ENCODE measurements at regions not wholly inside any gene's neighbourhood (a gene's known extent, or its start where the extent isn't known, plus 50 kb on each side); places are given as distances from the start of the nearest gene placed in this dataset.

GRCh38 chr1:187471555-187471954 is 642.8 kb downstream of the PLA2G4A start:
- H3K4me3 Mint-ChIP-seq = no peak overlapping the region
- H3K27me3 Mint-ChIP-seq = no peaks in the 10 kb centered on the region
- peaks cover 20% of the 10 kb centered on the region for H3K9me3 Mint-ChIP-seq
- no peaks in the 10 kb centered on the region for H3K36me3 Mint-ChIP-seq (ENCODE audit: low read depth)
- H3K4me1 Mint-ChIP-seq (ENCODE audit: low read depth) = no peaks in the 10 kb centered on the region
- intact Hi-C loops (cut with micrococcal nuclease) = no loop called here
- no peak overlapping the region for H3K27ac Mint-ChIP-seq

- Mint-ChIP-seq H3K9me3 (peaks cover 8% of the 10 kb centered on the region), H3K4me3 (no peak overlapping the region), H3K27ac (no peak overlapping the region), H3K36me3 (ENCODE audit: low read depth) (no peaks in the 10 kb centered on the region), H3K4me1 (ENCODE audit: low read depth) (no peaks in the 10 kb centered on the region), H3K27me3 (no peaks in the 10 kb centered on the region)
- intact Hi-C loops (cut with micrococcal nuclease) = no loop called here
Observed at GRCh38 chr1:187474336-187474735, 645.6 kb downstream of the PLA2G4A start.

- no peak overlapping the region for H3K27ac Mint-ChIP-seq
- no peaks in the 10 kb centered on the region for H3K4me1 Mint-ChIP-seq (ENCODE audit: low read depth)
- H3K36me3 Mint-ChIP-seq (ENCODE audit: low read depth) = no peaks in the 10 kb centered on the region
- H3K4me3 Mint-ChIP-seq = no peak overlapping the region
- no peaks in the 10 kb centered on the region for H3K27me3 Mint-ChIP-seq
- H3K9me3 Mint-ChIP-seq = no peaks in the 10 kb centered on the region
- intact Hi-C loops (cut with micrococcal nuclease) = no loop called here
Observed at GRCh38 chr1:187476671-187477070, 647.9 kb downstream of the PLA2G4A start.

- no peak overlapping the region for H3K27ac Mint-ChIP-seq
- intact Hi-C loops (cut with micrococcal nuclease) = no loop called here
- no peaks in the 10 kb centered on the region for H3K36me3 Mint-ChIP-seq (ENCODE audit: low read depth)
- H3K27me3 Mint-ChIP-seq = no peaks in the 10 kb centered on the region
- H3K4me1 Mint-ChIP-seq (ENCODE audit: low read depth) = no peaks in the 10 kb centered on the region
- no peak overlapping the region for H3K4me3 Mint-ChIP-seq
- no peaks in the 10 kb centered on the region for H3K9me3 Mint-ChIP-seq
Observed at GRCh38 chr1:187477103-187477502, 648.4 kb downstream of the PLA2G4A start.

GRCh38 chr1:187477535-187477934 is 648.8 kb downstream of the PLA2G4A start:
- Mint-ChIP-seq H3K9me3 (no peaks in the 10 kb centered on the region), H3K4me1 (ENCODE audit: low read depth) (no peaks in the 10 kb centered on the region), H3K27ac (no peak overlapping the region), H3K27me3 (no peaks in the 10 kb centered on the region), H3K36me3 (ENCODE audit: low read depth) (no peaks in the 10 kb centered on the region), H3K4me3 (no peak overlapping the region)
- intact Hi-C loops (cut with micrococcal nuclease) = no loop called here

- Mint-ChIP-seq H3K27me3 (no peaks in the 10 kb centered on the region), H3K27ac (no peak overlapping the region), H3K36me3 (ENCODE audit: low read depth) (no peaks in the 10 kb centered on the region), H3K4me1 (ENCODE audit: low read depth) (no peaks in the 10 kb centered on the region), H3K9me3 (no peaks in the 10 kb centered on the region), H3K4me3 (no peak overlapping the region)
- intact Hi-C loops (cut with micrococcal nuclease) = no loop called here
Observed at GRCh38 chr1:187481581-187482148, 652.9 kb downstream of the PLA2G4A start.

- no peak overlapping the region for H3K27ac Mint-ChIP-seq
- H3K4me1 Mint-ChIP-seq (ENCODE audit: low read depth) = no peaks in the 10 kb centered on the region
- peaks cover 9% of the 10 kb centered on the region for H3K9me3 Mint-ChIP-seq
- H3K36me3 Mint-ChIP-seq (ENCODE audit: low read depth) = no peaks in the 10 kb centered on the region
- no peaks in the 10 kb centered on the region for H3K27me3 Mint-ChIP-seq
- H3K4me3 Mint-ChIP-seq = no peak overlapping the region
- intact Hi-C loops (cut with micrococcal nuclease) = no loop called here
Observed at GRCh38 chr1:187490266-187490665, 661.5 kb downstream of the PLA2G4A start.

- H3K36me3 Mint-ChIP-seq (ENCODE audit: low read depth) = no peaks in the 10 kb centered on the region
- intact Hi-C loops (cut with micrococcal nuclease) = no loop called here
- H3K27me3 Mint-ChIP-seq = no peaks in the 10 kb centered on the region
Observed at GRCh38 chr1:187491082-187491720, 662.5 kb downstream of the PLA2G4A start.

GRCh38 chr1:187498028-187498427 is 669.3 kb downstream of the PLA2G4A start:
- no peaks in the 10 kb centered on the region for H3K4me1 Mint-ChIP-seq (ENCODE audit: low read depth)
- no peak overlapping the region for H3K27ac Mint-ChIP-seq
- H3K4me3 Mint-ChIP-seq = no peak overlapping the region
- no peaks in the 10 kb centered on the region for H3K9me3 Mint-ChIP-seq
- H3K27me3 Mint-ChIP-seq = no peaks in the 10 kb centered on the region
- H3K36me3 Mint-ChIP-seq (ENCODE audit: low read depth) = no peaks in the 10 kb centered on the region
- intact Hi-C loops (cut with micrococcal nuclease) = no loop called here

More at GRCh38 chr1:187491082-187491720, 662.5 kb downstream of the PLA2G4A start:
- no peaks in the 10 kb centered on the region for H3K4me1 Mint-ChIP-seq (ENCODE audit: low read depth)
- no peak overlapping the region for H3K27ac Mint-ChIP-seq
- peaks cover 9% of the 10 kb centered on the region for H3K9me3 Mint-ChIP-seq
- H3K4me3 Mint-ChIP-seq = no peak overlapping the region

- H3K36me3 Mint-ChIP-seq (ENCODE audit: low read depth) = no peaks in the 10 kb centered on the region
- H3K9me3 Mint-ChIP-seq = peaks cover 42% of the 10 kb centered on the region
- no peak overlapping the region for H3K27ac Mint-ChIP-seq
- intact Hi-C loops (cut with micrococcal nuclease) = no loop called here
- no peaks in the 10 kb centered on the region for H3K27me3 Mint-ChIP-seq
- no peaks in the 10 kb centered on the region for H3K4me1 Mint-ChIP-seq (ENCODE audit: low read depth)
- no peak overlapping the region for H3K4me3 Mint-ChIP-seq
Observed at GRCh38 chr1:187504779-187505178, 676.0 kb downstream of the PLA2G4A start.

GRCh38 chr1:187509091-187509490 is 680.3 kb downstream of the PLA2G4A start:
- Mint-ChIP-seq H3K36me3 (ENCODE audit: low read depth) (no peaks in the 10 kb centered on the region), H3K4me1 (ENCODE audit: low read depth) (no peaks in the 10 kb centered on the region), H3K27ac (no peak overlapping the region), H3K27me3 (no peaks in the 10 kb centered on the region), H3K9me3 (peaks cover 63% of the 10 kb centered on the region), H3K4me3 (no peak overlapping the region)
- intact Hi-C loops (cut with micrococcal nuclease) = no loop called here

GRCh38 chr1:187513190-187513589 is 684.4 kb downstream of the PLA2G4A start:
- intact Hi-C loops (cut with micrococcal nuclease) = no loop called here
- Mint-ChIP-seq H3K4me3 (no peak overlapping the region), H3K27ac (no peak overlapping the region), H3K4me1 (ENCODE audit: low read depth) (no peaks in the 10 kb centered on the region), H3K36me3 (ENCODE audit: low read depth) (no peaks in the 10 kb centered on the region), H3K27me3 (no peaks in the 10 kb centered on the region), H3K9me3 (peaks cover 25% of the 10 kb centered on the region)

- no peaks in the 10 kb centered on the region for H3K36me3 Mint-ChIP-seq (ENCODE audit: low read depth)
- no peak overlapping the region for H3K4me3 Mint-ChIP-seq
- intact Hi-C loops (cut with micrococcal nuclease) = no loop called here
- peaks cover 24% of the 10 kb centered on the region for H3K9me3 Mint-ChIP-seq
- H3K27ac Mint-ChIP-seq = no peak overlapping the region
- H3K4me1 Mint-ChIP-seq (ENCODE audit: low read depth) = no peaks in the 10 kb centered on the region
- no peaks in the 10 kb centered on the region for H3K27me3 Mint-ChIP-seq
Observed at GRCh38 chr1:187514110-187514509, 685.4 kb downstream of the PLA2G4A start.

- no peaks in the 10 kb centered on the region for H3K36me3 Mint-ChIP-seq (ENCODE audit: low read depth)
- intact Hi-C loops (cut with micrococcal nuclease) = no loop called here
- peaks cover 13% of the 10 kb centered on the region for H3K9me3 Mint-ChIP-seq
- H3K4me1 Mint-ChIP-seq (ENCODE audit: low read depth) = no peaks in the 10 kb centered on the region
- H3K4me3 Mint-ChIP-seq = no peak overlapping the region
- H3K27me3 Mint-ChIP-seq = no peaks in the 10 kb centered on the region
- no peak overlapping the region for H3K27ac Mint-ChIP-seq
Observed at GRCh38 chr1:187516874-187517273, 688.1 kb downstream of the PLA2G4A start.

GRCh38 chr1:187517546-187517945 is 688.8 kb downstream of the PLA2G4A start:
- Mint-ChIP-seq H3K27me3 (no peaks in the 10 kb centered on the region), H3K36me3 (ENCODE audit: low read depth) (no peaks in the 10 kb centered on the region), H3K4me1 (ENCODE audit: low read depth) (no peaks in the 10 kb centered on the region), H3K27ac (no peak overlapping the region), H3K4me3 (no peak overlapping the region), H3K9me3 (peaks cover 6% of the 10 kb centered on the region)
- intact Hi-C loops (cut with micrococcal nuclease) = no loop called here

Data from dendritic cell treated with granulocyte-macrophage colony-stimulating factor and Interleukin-4, amounts not matched to agents 40 ng/mL and 50 ng/mL, for 4 days (primary cell).